Cardiac fibroblast (primary cell): ENCODE measurements at regions not wholly inside any gene's neighbourhood (a gene's known extent, or its start where the extent isn't known, plus 50 kb on each side); places are given as distances from the start of the nearest gene placed in this dataset.

Source experiments
- DNase-seq, 2 donors: peaks; one replicate each; pipeline versions ENCODE4 v3.0.0 to v3.0.0-alpha.2; 2010; ENCODE audit warnings: low read depth in 2 of 2
- H3K4me3 ChIP-seq, 2 donors: replicated peaks in 1 of 2; 1 replicate in 1 of 2; 2 replicates in 1 of 2; pipeline ENCODE4 v1.5.1; 2011; ENCODE audit warnings: low read depth in 2 of 2, low read length in 2 of 2, mild to moderate bottlenecking in 2 of 2, moderate library complexity in 1 of 2
- CTCF ChIP-seq: IDR thresholded peaks from one replicate; pipeline ENCODE4 v1.5.1; 2011; ENCODE audit warnings: low read depth, mild to moderate bottlenecking, low read length, inconsistent platforms

DNA sequence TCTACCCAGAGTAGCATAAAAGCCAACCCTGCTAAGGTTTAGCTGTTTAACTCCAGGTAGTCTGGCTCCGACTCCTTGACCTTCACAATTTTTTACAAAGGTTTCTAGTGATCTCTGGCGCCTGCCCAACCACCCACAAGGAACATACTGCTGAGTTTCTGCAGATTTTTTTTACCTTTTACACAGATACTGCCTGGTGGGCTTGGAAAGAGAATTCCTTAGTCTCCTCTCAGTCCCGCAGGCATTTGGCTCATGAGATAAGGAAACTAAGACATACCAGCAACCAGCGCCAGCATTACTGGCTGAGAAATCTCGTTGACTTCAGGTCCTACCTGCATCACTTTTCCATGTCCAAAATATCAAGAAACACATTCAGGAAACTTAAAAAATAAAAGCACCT lies 51.1 kb upstream of the LYZL1 start:
- TF ChIP-seq CTCF = no peak
- H3K4me3 ChIP-seq = no peak overlapping the region
- no peak for DNase-seq

GRCh38 chr10:29238523-29239135 lies 50.2 kb upstream of the LYZL1 start:
- TF ChIP-seq CTCF = no peak
- no peak for DNase-seq
- H3K4me3 ChIP-seq = no peak overlapping the region
